Panc1 (cell line): ENCODE measurements at regions not wholly inside any gene's neighbourhood (a gene's known extent, or its start where the extent isn't known, plus 50 kb on each side); places are given as distances from the start of the nearest gene placed in this dataset.

Experiments
- ATAC-seq: fragments of 200-7000 bp; cut with Tn5 transposase; 2 replicates; pipeline ENCODE4 v1.9.1; 2020; ENCODE audit warnings: mild to moderate bottlenecking, moderate library complexity
- BruUV-seq: library from RNA; stranded (reverse); fragments of 400-500 nt; replicated peaks from 2 replicates; lab custom pipeline; 2021; lab: Mats Ljungman, UMichigan
- CTCF ChIA-PET: fragments of 300-600 bp; sonication (Branson Sonifier 250); formaldehyde crosslinking; loops from one replicate; lab custom pipeline; 2022; ENCODE audit warnings: antibody characterized with exemption; lab: Charles Lee
- POLR2A ChIA-PET: fragments of 300-600 bp; sonication (Branson Sonifier 250); formaldehyde crosslinking; loops from one replicate; lab custom pipeline; 2022; ENCODE audit warnings: antibody characterized with exemption; lab: Charles Lee
- DNase-seq: peaks from one replicate; pipeline ENCODE4 v3.0.0-alpha.2; 2010; ENCODE audit warnings: low read depth, low spot score
- H3K27ac ChIP-seq: 2 replicates; pipeline ENCODE4 v1.5.1; 2011; ENCODE audit warnings: mild to moderate bottlenecking, low read length, inconsistent platforms
- H3K27me3 ChIP-seq: fragments of 200-500 bp; sonication (Bioruptor generic); 2 replicates; pipeline ENCODE4 v1.6.0; 2014; ENCODE audit warnings: low read length, inconsistent platforms; ENCODE audit not compliant: control insufficient read depth, insufficient read depth
- H3K36me3 ChIP-seq: fragments of 200-500 bp; sonication (Bioruptor generic); 2 replicates; pipeline ENCODE4 v1.5.1; 2014; ENCODE audit warnings: inconsistent platforms, mild to moderate bottlenecking, low read length, moderate library complexity; ENCODE audit not compliant: control insufficient read depth, insufficient read depth
- H3K4me1 ChIP-seq: 2 replicates; pipeline ENCODE4 v1.5.1; 2011; ENCODE audit warnings: inconsistent platforms, mild to moderate bottlenecking, low read length, moderate library complexity; ENCODE audit not compliant: control insufficient read depth, insufficient read depth
- H3K4me3 ChIP-seq, 2 experiments: 2 replicates each; pipeline ENCODE4 v1.5.1; 2011 to 2012; ENCODE audit warnings: low read depth in 2 of 2, low read length in 2 of 2, mild to moderate bottlenecking in 2 of 2, inconsistent platforms in 1 of 2, moderate library complexity in 1 of 2
- H3K9me3 ChIP-seq: fragments of 200-500 bp; sonication (Bioruptor generic); 2 replicates; pipeline ENCODE4 v1.5.1; 2014; ENCODE audit warnings: low read depth, mild to moderate bottlenecking, inconsistent platforms, low read length, moderate library complexity; ENCODE audit not compliant: control insufficient read depth, insufficient read depth
- CTCF ChIP-seq: fragments of 450-650 bp; IDR thresholded peaks from 2 replicates; pipeline ENCODE4 v1.5.1; 2017; ENCODE audit warnings: mild to moderate bottlenecking
- POLR2AphosphoS5 ChIP-seq: IDR thresholded peaks from 2 replicates; pipeline ENCODE4 v1.6.1; 2012; ENCODE audit warnings: mild to moderate bottlenecking, low read depth, low read length, moderate library complexity
- REST ChIP-seq, 2 experiments: IDR thresholded peaks; 2 replicates each; pipeline ENCODE4 v1.6.1; 2011 to 2012; ENCODE audit warnings: low read depth in 2 of 2, control low read depth in 1 of 2, low read length in 1 of 2, mild to moderate bottlenecking in 1 of 2, moderate library complexity in 1 of 2; ENCODE audit not compliant: insufficient read depth in 1 of 2
- SIN3A ChIP-seq: IDR thresholded peaks from 2 replicates; pipeline ENCODE4 v1.6.1; 2012; ENCODE audit warnings: low read depth, mild to moderate bottlenecking, low read length, moderate library complexity, borderline replicate concordance; ENCODE audit not compliant: insufficient read depth
- TCF7L2 ChIP-seq: IDR thresholded peaks from 2 replicates; pipeline ENCODE4 v1.6.1; 2011; ENCODE audit warnings: mild to moderate bottlenecking, low read depth, low read length, inconsistent platforms
- in situ Hi-C: cut with HindIII; loops from 2 replicates; pipeline ENCODE4 v1.10.0; 2016; ENCODE audit warnings: low sequenced_read_pairs, low pct_unique_long_range_greater_than_20kb
- intact Hi-C: fragments of 100-400 bp; cut with micrococcal nuclease; formaldehyde crosslinking; loops from one replicate; pipeline ENCODE4 v1.10.0; 2022; ENCODE audit not compliant: unreplicated experiment

GRCh38 chr9:82091100-82091499, 102.5 kb downstream of the SPATA31D1 start:
- BruUV-seq: no TSS peak
- Histone ChIP-seq H3K4me3 (no peak overlapping the region), H3K36me3 (no peaks in the 10 kb centered on the region), H3K27ac (no peak overlapping the region), H3K9me3 (no peaks in the 10 kb centered on the region), H3K27me3 (no peaks in the 10 kb centered on the region), H3K4me1 (no peaks in the 10 kb centered on the region)
- ChIA-PET CTCF (no interaction called here), POLR2A (no interaction called here)
- no peak for ATAC-seq
- TF ChIP-seq SIN3A (no peak), POLR2AphosphoS5 (no peak), CTCF (no peak), TCF7L2 (no peak), REST (IDR thresholded peaks at IDR 0.05; ENCODE audit: insufficient read depth in 1 of 2, low read depth in 2 of 2, low read length in 1 of 2) (no peak)
- DNase-seq: no peak
- in situ Hi-C loops (no loop called here), intact Hi-C loops (no loop called here)

GRCh38 chr9:82091610-82092009, 103.0 kb downstream of the SPATA31D1 start:
- in situ Hi-C loops (no loop called here), intact Hi-C loops (no loop called here)
- ChIA-PET POLR2A (no interaction called here), CTCF (no interaction called here)
- Histone ChIP-seq H3K36me3 (no peaks in the 10 kb centered on the region), H3K4me1 (no peaks in the 10 kb centered on the region), H3K4me3 (no peak overlapping the region), H3K27me3 (no peaks in the 10 kb centered on the region), H3K27ac (no peak overlapping the region), H3K9me3 (no peaks in the 10 kb centered on the region)
- TF ChIP-seq SIN3A (no peak), POLR2AphosphoS5 (no peak), TCF7L2 (no peak), CTCF (no peak), REST (IDR thresholded peaks at IDR 0.05; ENCODE audit: insufficient read depth in 1 of 2, low read depth in 2 of 2, low read length in 1 of 2) (no peak)
- BruUV-seq: no TSS peak
- DNase-seq: no peak
- no peak for ATAC-seq
